ENCODE measurements at regions not wholly inside any gene's neighbourhood (a gene's known extent, or its start where the extent isn't known, plus 50 kb on each side); places are given as distances from the start of the nearest gene placed in this dataset.

- H3K9me3 Mint-ChIP-seq: no peaks in the 10 kb centered on the region
- CTCF ChIA-PET: no interaction called here
- H3K27ac Mint-ChIP-seq: no peak overlapping the region
- H3K4me1 Mint-ChIP-seq: no peaks in the 10 kb centered on the region
- H3K4me3 Mint-ChIP-seq: no peak overlapping the region
- no peak for DNase-seq
- H3K36me3 Mint-ChIP-seq: no peaks in the 10 kb centered on the region
- H3K27me3 Mint-ChIP-seq: no peaks in the 10 kb centered on the region
Observed at GRCh38 chr9:1717882-1718281, 297.3 kb upstream of the SMARCA2 start.

- H3K9me3 Mint-ChIP-seq: no peaks in the 10 kb centered on the region
- H3K4me1 Mint-ChIP-seq: no peaks in the 10 kb centered on the region
- CTCF ChIA-PET: interaction anchor here (0.6 kb wide), 1 partner anchor 774 kb away, joined by 5 read pairs; no protein-coding TSS in a partner anchor
- no peaks in the 10 kb centered on the region for H3K36me3 Mint-ChIP-seq
- no peaks in the 10 kb centered on the region for H3K27me3 Mint-ChIP-seq
- DNase-seq: no peak
- H3K27ac Mint-ChIP-seq: no peak overlapping the region
- H3K4me3 Mint-ChIP-seq: no peak overlapping the region
Observed at GRCh38 chr9:1718836-1719235, 296.3 kb upstream of the SMARCA2 start.

DNA sequence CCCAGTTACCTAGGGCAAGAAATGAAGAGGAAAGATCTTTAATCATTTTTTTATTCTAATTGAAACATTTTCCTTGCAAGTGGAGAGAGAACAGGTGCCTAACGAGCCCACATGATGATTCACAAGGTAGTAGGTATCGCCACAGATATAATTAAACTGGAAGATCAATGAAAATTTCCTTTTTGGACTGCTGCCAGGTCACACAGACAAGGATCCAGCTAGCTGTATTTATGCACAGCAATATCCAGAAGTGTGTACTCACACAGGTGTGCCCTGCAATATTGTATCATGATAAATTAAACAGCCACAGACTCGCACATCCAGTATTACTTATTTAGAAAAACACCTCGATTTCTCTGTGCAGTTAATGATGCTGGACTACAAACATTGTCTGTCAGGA lies 294.0 kb upstream of the SMARCA2 start:
- no peaks in the 10 kb centered on the region for H3K27me3 Mint-ChIP-seq
- H3K4me1 Mint-ChIP-seq: no peaks in the 10 kb centered on the region
- no peak overlapping the region for H3K27ac Mint-ChIP-seq
- no peaks in the 10 kb centered on the region for H3K36me3 Mint-ChIP-seq
- H3K9me3 Mint-ChIP-seq: no peaks in the 10 kb centered on the region
- H3K4me3 Mint-ChIP-seq: no peak overlapping the region
- DNase-seq: no peak
- CTCF ChIA-PET: interaction anchor here (1.1 kb wide), 1 partner anchor 11 kb away, joined by 3 read pairs; no protein-coding TSS in a partner anchor

- CTCF ChIA-PET: no interaction called here
- Mint-ChIP-seq H3K36me3 (no peaks in the 10 kb centered on the region), H3K27ac (no peak overlapping the region), H3K4me1 (no peaks in the 10 kb centered on the region), H3K4me3 (no peak overlapping the region), H3K9me3 (no peaks in the 10 kb centered on the region), H3K27me3 (no peaks in the 10 kb centered on the region)
- DNase-seq: no peak
Observed at GRCh38 chr9:1722404-1722803, 292.7 kb upstream of the SMARCA2 start.

- Mint-ChIP-seq H3K4me3 (no peak overlapping the region), H3K4me1 (no peaks in the 10 kb centered on the region), H3K27ac (no peak overlapping the region), H3K27me3 (no peaks in the 10 kb centered on the region), H3K36me3 (no peaks in the 10 kb centered on the region), H3K9me3 (no peaks in the 10 kb centered on the region)
- DNase-seq: no peak
- CTCF ChIA-PET: interaction anchor here (0.7 kb wide), 1 partner anchor 9 kb away, joined by 4 read pairs; no protein-coding TSS in a partner anchor
Observed at GRCh38 chr9:1723522-1724015, 291.6 kb upstream of the SMARCA2 start.

GRCh38 chr9:1726993-1727759 lies 288.0 kb upstream of the SMARCA2 start:
- Mint-ChIP-seq H3K4me3 (no peak overlapping the region), H3K4me1 (no peaks in the 10 kb centered on the region), H3K27ac (no peak overlapping the region), H3K27me3 (no peaks in the 10 kb centered on the region), H3K9me3 (no peaks in the 10 kb centered on the region), H3K36me3 (no peaks in the 10 kb centered on the region)
- DNase-seq: no peak
- CTCF ChIA-PET: interaction anchor here (1.3 to 1.4 kb wide), 2 partner anchors 213 to 360 kb away, joined by 3 to 4 read pairs; no protein-coding TSS in a partner anchor

DNA sequence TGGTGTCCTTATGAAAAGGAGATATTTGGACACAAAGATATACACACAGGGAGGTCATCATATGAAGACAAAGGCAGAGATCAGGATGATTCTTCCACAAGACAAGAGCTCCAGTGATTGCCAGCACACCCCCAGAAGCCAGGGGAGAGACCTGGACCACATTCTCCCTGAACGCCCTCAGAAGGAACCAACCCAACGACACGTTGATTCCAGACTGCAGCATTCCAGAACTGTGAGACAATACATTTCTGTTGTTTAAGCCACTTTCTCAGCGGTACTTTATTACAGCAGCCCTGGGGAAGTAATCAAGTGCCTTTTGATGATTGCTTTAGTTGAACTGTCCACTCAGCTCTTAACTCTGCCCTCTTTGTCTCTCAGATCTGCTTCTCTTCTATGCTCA lies 285.5 kb upstream of the SMARCA2 start:
- H3K27ac Mint-ChIP-seq: no peak overlapping the region
- H3K36me3 Mint-ChIP-seq: no peaks in the 10 kb centered on the region
- H3K4me1 Mint-ChIP-seq: no peaks in the 10 kb centered on the region
- no peaks in the 10 kb centered on the region for H3K27me3 Mint-ChIP-seq
- no peaks in the 10 kb centered on the region for H3K9me3 Mint-ChIP-seq
- DNase-seq: no peak
- CTCF ChIA-PET: no interaction called here
- H3K4me3 Mint-ChIP-seq: no peak overlapping the region

DNA sequence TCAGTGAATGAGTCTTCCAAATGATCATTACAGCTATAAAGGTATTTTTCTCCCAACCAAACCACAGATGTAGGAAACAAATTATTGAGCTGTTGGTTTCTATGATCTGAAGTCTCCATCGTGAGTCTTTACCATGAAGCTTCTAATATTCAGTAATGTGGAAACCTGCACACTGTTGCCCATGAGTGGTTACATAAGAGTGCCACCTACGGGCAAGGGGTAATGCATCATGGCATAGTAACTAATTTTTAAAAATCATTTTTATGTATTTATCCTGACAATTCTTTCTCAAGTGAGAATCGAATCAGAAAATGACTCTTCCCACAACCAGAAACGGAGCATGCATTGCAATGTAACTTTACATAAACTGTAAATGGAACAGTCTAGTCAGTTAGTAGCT lies 282.5 kb upstream of the SMARCA2 start:
- CTCF ChIA-PET: interaction anchor here (0.6 to 1.6 kb wide), 4 partner anchors 9 to 14 kb away, joined by 3 to 4 read pairs (median 3); no protein-coding TSS in a partner anchor
- DNase-seq: no peak
- H3K9me3 Mint-ChIP-seq: no peaks in the 10 kb centered on the region
- H3K27ac Mint-ChIP-seq: no peak overlapping the region
- no peak overlapping the region for H3K4me3 Mint-ChIP-seq
- no peaks in the 10 kb centered on the region for H3K4me1 Mint-ChIP-seq
- no peaks in the 10 kb centered on the region for H3K27me3 Mint-ChIP-seq
- no peaks in the 10 kb centered on the region for H3K36me3 Mint-ChIP-seq

DNA sequence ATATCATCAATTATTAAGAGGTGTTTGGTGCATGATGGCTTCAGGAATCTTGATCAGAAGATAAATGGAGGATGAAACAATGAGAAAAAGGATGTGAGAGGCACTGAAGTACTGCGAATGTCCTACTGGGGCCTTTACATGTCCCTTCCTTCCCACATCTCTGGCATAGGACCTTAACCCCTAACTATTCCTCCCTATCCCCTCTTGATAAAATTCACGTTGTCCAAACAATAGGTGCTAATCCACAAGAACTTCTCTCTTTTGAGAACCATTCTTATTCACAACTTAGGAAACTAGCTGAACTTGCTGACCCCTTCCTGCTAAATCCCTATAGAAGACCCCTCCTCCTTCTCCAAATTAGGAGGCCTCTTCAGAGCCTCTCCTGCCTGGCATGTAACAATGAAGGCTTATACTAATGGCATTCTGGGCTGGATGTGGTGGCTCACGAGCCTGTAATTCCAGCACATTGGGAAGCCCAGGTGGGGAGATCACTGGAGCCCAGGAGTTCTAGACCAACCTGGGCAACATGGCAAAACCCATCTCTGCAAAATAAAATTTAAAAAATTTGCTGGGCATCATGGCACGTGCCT lies 276.5 kb upstream of the SMARCA2 start:
- no peaks in the 10 kb centered on the region for H3K27me3 Mint-ChIP-seq
- no peak overlapping the region for H3K4me3 Mint-ChIP-seq
- no peak overlapping the region for H3K27ac Mint-ChIP-seq
- no peaks in the 10 kb centered on the region for H3K4me1 Mint-ChIP-seq
- H3K9me3 Mint-ChIP-seq: no peaks in the 10 kb centered on the region
- CTCF ChIA-PET: no interaction called here
- DNase-seq: no peak
- no peaks in the 10 kb centered on the region for H3K36me3 Mint-ChIP-seq

GRCh38 chr9:1743121-1743960 lies 271.8 kb upstream of the SMARCA2 start:
- no peaks in the 10 kb centered on the region for H3K9me3 Mint-ChIP-seq
- no peak overlapping the region for H3K4me3 Mint-ChIP-seq
- H3K36me3 Mint-ChIP-seq: no peaks in the 10 kb centered on the region
- H3K27me3 Mint-ChIP-seq: no peaks in the 10 kb centered on the region
- no peaks in the 10 kb centered on the region for H3K4me1 Mint-ChIP-seq
- H3K27ac Mint-ChIP-seq: no peak overlapping the region
- CTCF ChIA-PET: interaction anchor here (0.6 kb wide), 1 partner anchor 10 kb away, joined by 3 read pairs; no protein-coding TSS in a partner anchor
- no peak for DNase-seq

DNA sequence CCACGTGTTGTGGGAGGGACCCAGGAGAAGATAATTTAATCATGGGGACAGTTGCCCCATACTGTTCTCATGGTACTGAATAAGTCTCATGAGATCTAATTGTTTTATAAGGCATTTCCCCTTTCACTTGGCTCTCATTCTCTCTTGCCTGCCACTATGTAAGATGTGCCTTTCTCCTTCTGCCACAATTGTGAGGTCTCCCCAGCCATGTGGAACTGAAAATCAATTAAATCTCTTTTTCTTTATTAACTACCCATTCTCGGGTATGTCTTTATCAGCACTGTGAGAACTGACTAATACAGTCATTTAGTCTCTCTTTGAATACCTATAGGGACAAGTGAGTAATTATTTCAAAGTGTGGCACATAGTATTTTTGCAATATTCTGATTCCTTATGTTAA lies 269.2 kb upstream of the SMARCA2 start:
- CTCF ChIA-PET: no interaction called here
- H3K27ac Mint-ChIP-seq: no peak overlapping the region
- no peaks in the 10 kb centered on the region for H3K4me1 Mint-ChIP-seq
- H3K9me3 Mint-ChIP-seq: no peaks in the 10 kb centered on the region
- no peaks in the 10 kb centered on the region for H3K36me3 Mint-ChIP-seq
- DNase-seq: no peak
- H3K4me3 Mint-ChIP-seq: no peak overlapping the region
- peaks cover 3% of the 10 kb centered on the region for H3K27me3 Mint-ChIP-seq

- CTCF ChIA-PET: interaction anchor here (1.7 kb wide), 1 partner anchor 15 kb away, joined by 3 read pairs; no protein-coding TSS in a partner anchor
- Mint-ChIP-seq H3K9me3 (no peaks in the 10 kb centered on the region), H3K36me3 (no peaks in the 10 kb centered on the region), H3K27ac (no peak overlapping the region), H3K4me3 (no peak overlapping the region), H3K4me1 (no peaks in the 10 kb centered on the region), H3K27me3 (peaks cover 3% of the 10 kb centered on the region)
- DNase-seq: no peak
Observed at GRCh38 chr9:1747417-1747967, 267.7 kb upstream of the SMARCA2 start.

DNA sequence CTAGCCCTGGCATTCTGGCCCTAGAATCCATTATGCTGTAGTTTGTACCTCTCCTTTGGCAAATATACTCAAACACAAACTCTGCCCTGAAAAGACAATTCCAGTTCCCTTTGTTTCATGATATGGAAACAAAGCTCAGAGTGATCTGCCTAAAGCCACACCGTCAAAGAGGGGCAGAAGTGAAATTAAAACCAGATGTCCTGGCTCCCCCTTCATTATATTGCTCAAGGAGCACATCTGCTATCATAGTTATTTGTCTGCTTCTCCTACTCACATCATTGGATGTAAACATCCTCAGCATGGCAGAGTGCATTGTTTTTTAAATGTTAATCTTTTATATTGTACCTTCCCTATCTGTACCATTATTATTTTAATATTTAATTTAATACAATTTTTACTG lies 266.7 kb upstream of the SMARCA2 start:
- Mint-ChIP-seq H3K9me3 (peaks cover 3% of the 10 kb centered on the region), H3K27ac (no peak overlapping the region), H3K4me3 (no peak overlapping the region), H3K27me3 (peaks cover 3% of the 10 kb centered on the region), H3K4me1 (no peaks in the 10 kb centered on the region), H3K36me3 (no peaks in the 10 kb centered on the region)
- CTCF ChIA-PET: no interaction called here
- DNase-seq: no peak

GRCh38 chr9:1757186-1757585 lies 258.0 kb upstream of the SMARCA2 start:
- no peak for DNase-seq
- no peak overlapping the region for H3K4me3 Mint-ChIP-seq
- H3K4me1 Mint-ChIP-seq: no peaks in the 10 kb centered on the region
- peaks cover 3% of the 10 kb centered on the region for H3K9me3 Mint-ChIP-seq
- CTCF ChIA-PET: no interaction called here
- no peaks in the 10 kb centered on the region for H3K36me3 Mint-ChIP-seq
- no peaks in the 10 kb centered on the region for H3K27me3 Mint-ChIP-seq
- no peak overlapping the region for H3K27ac Mint-ChIP-seq
